ENCODE measurements at regions not wholly inside any gene's neighbourhood (a gene's known extent, or its start where the extent isn't known, plus 50 kb on each side); places are given as distances from the start of the nearest gene placed in this dataset.

GRCh38 chr2:34401186-34401585 lies 802.1 kb upstream of the FAM98A start:
- TF ChIP-seq EZH2 (IDR thresholded peaks at IDR 0.05; ENCODE audit: borderline replicate concordance, control insufficient read depth, low read depth, low read length) (no peak), JUNB (IDR thresholded peaks at IDR 0.05) (no peak), ZBTB11 (CRISPR knock-in tag; IDR thresholded peaks at IDR 0.05) (no peak), RAD21 (IDR thresholded peaks at IDR 0.05; ENCODE audit: insufficient read depth, low read depth, low read length) (no peak), CTCF (IDR thresholded peaks at IDR 0.05 in 2 of 3, conservative IDR thresholded peaks at IDR 0.05 in 1 of 3; ENCODE audit: control insufficient read depth in 2 of 3, extremely low read depth in 1 of 3, insufficient read depth in 1 of 3, low read depth in 3 of 3, low read length in 3 of 3) (no peak)

Data from GM12878 (cell line).